NCI-H2196 (cell line): ENCODE measurements at regions not wholly inside any gene's neighbourhood (a gene's known extent, or its start where the extent isn't known, plus 50 kb on each side); places are given as distances from the start of the nearest gene placed in this dataset.

Source experiments
- DNase-seq: peaks from one replicate; lab custom pipeline; 2025; ENCODE audit not compliant: unreplicated experiment; lab: John Stamatoyannopoulos, UW

DNA sequence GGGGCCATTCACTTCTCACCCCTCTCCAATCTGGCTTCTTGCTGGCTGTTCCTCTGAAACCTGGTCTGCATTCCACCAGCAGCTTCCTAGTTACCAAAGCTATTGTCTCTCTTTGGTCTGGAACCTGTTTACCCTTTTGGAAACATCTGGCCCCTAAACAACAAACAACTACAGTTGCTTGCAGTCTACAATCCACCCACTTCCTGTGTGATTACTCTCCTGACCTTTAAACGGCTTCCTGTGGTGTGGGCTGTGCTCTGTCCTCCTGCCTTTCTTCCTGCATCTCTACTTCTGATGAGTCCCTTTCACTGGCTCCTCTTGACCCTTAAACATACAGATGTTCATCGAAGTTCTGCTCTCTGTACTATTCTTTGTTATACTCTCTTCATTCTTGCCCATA, 303.8 kb downstream of the TDRD15 start:
- DNase-seq = no peak

GRCh38 chr2:21428754-21429153, 305.0 kb downstream of the TDRD15 start:
- no peak for DNase-seq

DNA sequence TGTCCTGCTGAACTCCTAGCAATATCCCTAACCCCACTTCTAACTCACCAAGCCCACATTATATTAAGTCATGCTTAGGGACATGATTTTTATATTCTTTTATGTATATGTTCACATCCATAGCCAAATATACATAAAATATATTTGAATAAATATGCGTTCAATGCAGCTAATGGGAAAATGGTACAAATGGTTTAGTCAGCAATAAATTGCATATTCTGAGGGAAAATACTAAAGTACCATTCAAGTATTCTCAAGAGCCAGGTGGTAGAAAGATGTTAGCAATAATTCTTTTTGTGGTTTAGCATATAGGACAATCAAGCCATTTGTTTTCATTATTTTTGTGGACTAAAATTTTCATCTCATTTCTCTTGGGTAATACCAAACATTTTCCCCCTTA, 306.0 kb downstream of the TDRD15 start:
- DNase-seq = no peak

- no peak for DNase-seq
These were observed 307.3 kb downstream of the TDRD15 start for GRCh38 chr2:21431078-21431477.

DNA sequence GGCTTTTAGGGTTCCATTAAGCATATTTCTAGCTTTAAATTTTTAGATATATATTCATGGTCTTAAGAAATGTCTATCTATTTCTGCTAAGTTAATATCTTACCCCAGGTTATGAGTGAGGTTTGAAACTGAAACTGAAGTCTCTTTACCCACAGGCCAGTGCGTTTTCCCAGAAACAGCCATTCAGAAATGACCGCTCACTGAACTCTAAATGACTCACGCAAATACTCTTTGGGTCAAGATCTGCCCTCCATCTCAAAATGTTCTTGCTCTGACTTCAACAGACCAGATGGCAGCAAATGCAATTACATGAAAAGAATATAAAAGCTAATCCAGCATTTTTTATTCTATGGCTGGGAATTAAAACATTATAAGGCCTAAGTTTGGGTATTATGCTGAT, 315.2 kb downstream of the TDRD15 start:
- DNase-seq = no peak

GRCh38 chr2:21441442-21441841, 317.7 kb downstream of the TDRD15 start:
- no peak for DNase-seq

- no peak for DNase-seq
These were observed 319.8 kb downstream of the TDRD15 start for GRCh38 chr2:21443494-21444105.

- DNase-seq = no peak
These were observed 326.1 kb downstream of the TDRD15 start for GRCh38 chr2:21449881-21450280.

DNA sequence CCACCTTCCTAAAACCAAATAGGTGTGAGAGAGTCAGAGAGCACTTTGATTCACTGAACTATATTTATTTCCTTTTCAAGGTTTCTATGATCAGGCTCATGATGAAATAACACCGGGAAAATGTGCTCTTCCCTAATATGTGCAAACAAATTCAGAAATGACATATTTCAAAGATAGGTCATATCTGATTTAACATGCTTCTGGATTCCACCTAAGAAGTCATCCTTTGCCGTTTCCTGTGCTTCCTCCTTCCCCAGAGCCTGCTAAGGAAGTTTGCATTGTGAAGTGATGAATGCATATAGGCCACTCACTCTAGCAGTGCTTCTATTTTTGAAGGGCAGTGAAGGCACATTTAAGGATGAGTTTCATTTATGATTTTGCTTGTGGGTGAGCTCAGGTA, 327.6 kb downstream of the TDRD15 start:
- no peak for DNase-seq

DNA sequence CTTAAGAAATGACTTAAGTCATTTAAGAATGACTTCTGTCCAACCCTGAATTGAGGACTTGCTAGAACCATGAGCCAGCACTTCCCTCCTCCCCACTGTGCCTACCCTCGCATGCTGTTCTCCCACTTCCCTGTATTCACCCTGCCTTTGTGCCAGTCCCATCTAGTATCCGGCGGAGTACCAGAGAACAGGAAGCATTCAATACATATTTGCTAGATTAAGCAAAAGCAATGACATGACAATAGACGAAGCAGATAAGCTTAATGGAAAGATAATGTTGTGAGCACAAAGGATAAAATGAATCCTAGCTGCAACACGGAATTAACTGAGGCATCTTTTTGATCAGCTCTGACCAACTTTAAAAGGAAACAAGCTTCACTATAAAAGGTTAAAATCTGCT, 328.5 kb downstream of the TDRD15 start:
- no peak for DNase-seq

GRCh38 chr2:21452678-21453077, 328.9 kb downstream of the TDRD15 start:
- no peak for DNase-seq

DNA sequence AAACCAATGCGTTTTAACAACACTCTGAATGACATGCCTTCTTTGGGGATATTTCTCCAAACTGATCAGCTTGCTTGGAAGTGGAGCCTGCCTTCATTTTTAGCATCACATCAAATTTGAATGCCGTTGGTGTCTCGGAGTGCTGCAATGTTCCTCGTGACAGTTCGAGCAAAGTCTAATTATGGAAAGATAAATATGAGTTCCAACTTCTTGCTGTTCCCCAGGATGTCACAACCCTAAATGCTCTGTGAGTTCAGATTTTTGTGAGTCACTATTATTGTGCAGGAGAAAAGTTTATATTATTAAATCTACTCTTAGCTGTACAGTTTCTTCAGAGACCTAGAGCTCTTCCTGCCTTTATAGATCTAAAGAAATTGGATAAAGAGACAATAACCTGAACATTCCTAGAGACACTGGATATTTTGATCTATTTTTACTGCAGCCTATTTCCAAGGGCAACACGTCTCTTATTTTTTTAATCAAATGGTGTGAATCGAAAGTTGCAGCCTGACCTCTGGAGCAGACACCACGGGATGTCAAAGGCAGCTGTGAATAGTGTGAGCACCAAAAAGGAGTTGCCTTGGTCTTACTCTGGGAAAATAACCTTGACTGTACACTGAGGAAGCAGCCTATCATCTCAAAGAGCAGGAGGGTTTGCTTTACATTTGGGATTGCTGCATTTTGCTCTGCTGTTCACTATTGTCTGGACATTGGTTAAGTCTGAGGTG, 330.1 kb downstream of the TDRD15 start:
- DNase-seq = no peak

DNA sequence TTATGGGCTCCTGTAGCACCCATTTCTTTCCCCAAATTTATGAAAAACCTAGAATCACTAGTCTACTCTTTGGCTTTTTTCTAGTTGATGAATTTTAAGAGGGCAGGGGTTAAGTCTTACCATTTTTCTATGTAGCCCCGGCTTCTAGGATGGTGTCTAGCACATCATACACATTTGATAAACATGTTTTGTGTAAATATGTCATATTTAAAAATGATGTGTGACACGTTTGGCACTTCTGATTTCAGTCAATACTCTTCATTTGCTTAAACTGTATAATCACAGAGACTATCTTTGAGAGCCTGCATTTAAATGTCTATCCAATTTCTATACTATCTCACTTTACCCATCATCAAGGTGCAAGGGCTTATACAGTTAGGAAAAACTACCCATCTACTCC, 331.1 kb downstream of the TDRD15 start:
- no peak for DNase-seq

GRCh38 chr2:21461754-21462240, 338.0 kb downstream of the TDRD15 start:
- DNase-seq = no peak

GRCh38 chr2:21466341-21466927, 342.7 kb downstream of the TDRD15 start:
- no peak for DNase-seq

DNA sequence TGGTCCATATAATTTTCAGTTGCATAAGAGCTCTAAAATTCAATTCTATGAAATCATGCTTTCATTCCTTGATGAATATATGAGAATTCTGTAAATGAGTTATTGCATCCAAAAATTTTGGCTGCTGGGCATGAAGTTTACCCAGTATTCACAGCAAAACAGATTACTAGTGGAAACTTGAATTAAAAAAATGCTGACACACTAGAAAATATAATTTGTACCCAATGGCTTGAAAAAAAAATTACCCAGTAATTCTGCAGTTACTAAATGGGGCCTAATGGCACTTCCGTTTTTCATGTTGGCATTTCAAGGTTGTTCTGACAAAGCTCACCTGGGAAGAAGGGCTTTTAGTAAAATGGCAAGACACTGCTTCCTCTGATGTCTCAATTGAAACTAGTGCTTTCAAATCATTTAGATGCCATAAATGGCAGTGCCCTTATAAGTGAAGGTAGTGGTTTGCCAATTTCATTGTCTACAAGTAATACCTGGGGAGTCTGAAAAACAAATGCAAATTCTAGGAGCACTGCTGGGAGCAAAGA, 343.6 kb downstream of the TDRD15 start:
- no peak for DNase-seq

GRCh38 chr2:21467910-21468309, 344.1 kb downstream of the TDRD15 start:
- DNase-seq = no peak

DNA sequence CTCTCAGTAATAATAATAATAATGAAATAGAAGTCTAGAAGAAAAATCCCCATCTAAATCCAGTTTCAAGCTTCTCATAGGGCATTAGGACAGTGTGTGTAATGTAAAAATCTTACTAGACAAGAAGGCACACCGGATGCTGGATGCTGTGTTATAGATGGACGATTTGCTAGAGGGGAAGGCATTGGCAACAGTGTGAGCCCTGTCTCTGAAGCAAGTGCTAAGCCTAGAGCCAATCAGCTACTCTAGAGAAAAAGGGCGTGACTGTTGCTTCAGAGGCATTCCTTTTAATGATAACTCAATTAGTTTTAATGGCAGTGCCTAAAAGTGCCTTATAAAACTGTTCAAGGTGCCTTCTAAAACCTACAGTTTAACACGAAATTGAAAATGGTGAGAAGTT, 344.9 kb downstream of the TDRD15 start:
- DNase-seq = no peak

GRCh38 chr2:21469158-21469557, 345.4 kb downstream of the TDRD15 start:
- DNase-seq = no peak

GRCh38 chr2:21469564-21469963, 345.8 kb downstream of the TDRD15 start:
- no peak for DNase-seq

DNA sequence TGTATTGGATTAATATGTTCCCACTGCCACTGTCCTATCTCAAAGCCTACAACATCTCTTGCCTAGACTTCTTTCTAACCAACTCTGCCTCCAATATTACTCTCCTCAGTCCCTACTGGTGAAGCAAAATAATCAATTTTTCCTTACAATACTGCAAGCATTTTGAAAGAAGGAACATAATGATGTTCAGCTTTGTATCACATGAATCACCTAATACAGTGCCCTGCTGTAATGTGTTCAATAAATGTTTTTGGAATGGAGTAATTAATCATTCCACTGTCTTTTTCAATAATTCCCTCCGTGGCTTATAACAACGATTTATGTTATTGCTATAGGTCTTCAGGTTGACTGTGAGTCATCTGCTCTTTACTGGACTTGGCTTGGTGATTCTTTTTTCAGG, 356.4 kb downstream of the TDRD15 start:
- DNase-seq = no peak

- no peak for DNase-seq
These were observed 360.9 kb downstream of the TDRD15 start for GRCh38 chr2:21484643-21485042.
